ENCODE measurements at regions not wholly inside any gene's neighbourhood (a gene's known extent, or its start where the extent isn't known, plus 50 kb on each side); places are given as distances from the start of the nearest gene placed in this dataset.

GRCh38 chr2:167484875-167485274 is 596.6 kb downstream of the XIRP2 start:
- no peak overlapping the region for H3K27ac ChIP-seq (ENCODE audit: low read depth in 1 of 2, low read length in 2 of 2)
- H3K36me3 ChIP-seq (ENCODE audit: control insufficient read depth in 4 of 4, insufficient read depth in 3 of 4, low read depth in 1 of 4, low read length in 3 of 4), result no peaks in the 10 kb centered on the region
- H3K4me1 ChIP-seq (ENCODE audit: control insufficient read depth in 4 of 4, insufficient read depth in 4 of 4, low read length in 3 of 4), result peaks cover 0 to 1% (median 0%) of the 10 kb centered on the region in 4 donors
- H3K9me3 ChIP-seq (ENCODE audit: control insufficient read depth in 4 of 4, low read length in 3 of 4), result no peaks in the 10 kb centered on the region
- H3K4me3 ChIP-seq (ENCODE audit: low read depth in 1 of 3, low read length in 3 of 3), result no peak overlapping the region
- no peak overlapping the region for H3K9ac ChIP-seq (ENCODE audit: low read depth in 1 of 2, low read length in 2 of 2)
- H3K27me3 ChIP-seq (ENCODE audit: control insufficient read depth in 4 of 4, insufficient read depth in 4 of 4, low read length in 3 of 4), result peaks cover 0 to 3% (median 0%) of the 10 kb centered on the region in 4 donors
- TF ChIP-seq RXRA (IDR thresholded peaks at IDR 0.05) (no peak), SP1 (IDR thresholded peaks at IDR 0.05) (no peak), FOXA1 (IDR thresholded peaks at IDR 0.05) (no peak), YY1 (IDR thresholded peaks at IDR 0.05) (no peak), HNF4G (IDR thresholded peaks at IDR 0.05) (no peak)
- DNase-seq (ENCODE audit: low spot score), result no peak
- WGBS, result 79% methylated on average over 1 of the region's 1 CpG

- H3K27ac ChIP-seq (ENCODE audit: low read depth in 1 of 2, low read length in 2 of 2), result no peak overlapping the region
- no peaks in the 10 kb centered on the region for H3K27me3 ChIP-seq (ENCODE audit: control insufficient read depth in 4 of 4, insufficient read depth in 4 of 4, low read length in 3 of 4)
- TF ChIP-seq HNF4A (conservative IDR thresholded peaks at IDR 0.05), result peak in 1 of 2 donors; percentile 38
- no peak for TF ChIP-seq FOXA1 (IDR thresholded peaks at IDR 0.05)
- H3K9ac ChIP-seq (ENCODE audit: low read depth in 1 of 2, low read length in 2 of 2), result no peak overlapping the region
- no peaks in the 10 kb centered on the region for H3K9me3 ChIP-seq (ENCODE audit: control insufficient read depth in 4 of 4, low read length in 3 of 4)
- WGBS, result 62% methylated on average over 2 of the region's 2 CpGs
- peaks cover 0 to 1% (median 0%) of the 10 kb centered on the region in 4 donors for H3K4me1 ChIP-seq (ENCODE audit: control insufficient read depth in 4 of 4, insufficient read depth in 4 of 4, low read length in 3 of 4)
- DNase-seq (ENCODE audit: low spot score), result no peak
- no peak overlapping the region for H3K4me3 ChIP-seq (ENCODE audit: low read depth in 1 of 3, low read length in 3 of 3)
- no peaks in the 10 kb centered on the region for H3K36me3 ChIP-seq (ENCODE audit: control insufficient read depth in 4 of 4, insufficient read depth in 3 of 4, low read depth in 1 of 4, low read length in 3 of 4)
These were observed 592.7 kb downstream of the XIRP2 start for GRCh38 chr2:167480986-167481309.

DNA sequence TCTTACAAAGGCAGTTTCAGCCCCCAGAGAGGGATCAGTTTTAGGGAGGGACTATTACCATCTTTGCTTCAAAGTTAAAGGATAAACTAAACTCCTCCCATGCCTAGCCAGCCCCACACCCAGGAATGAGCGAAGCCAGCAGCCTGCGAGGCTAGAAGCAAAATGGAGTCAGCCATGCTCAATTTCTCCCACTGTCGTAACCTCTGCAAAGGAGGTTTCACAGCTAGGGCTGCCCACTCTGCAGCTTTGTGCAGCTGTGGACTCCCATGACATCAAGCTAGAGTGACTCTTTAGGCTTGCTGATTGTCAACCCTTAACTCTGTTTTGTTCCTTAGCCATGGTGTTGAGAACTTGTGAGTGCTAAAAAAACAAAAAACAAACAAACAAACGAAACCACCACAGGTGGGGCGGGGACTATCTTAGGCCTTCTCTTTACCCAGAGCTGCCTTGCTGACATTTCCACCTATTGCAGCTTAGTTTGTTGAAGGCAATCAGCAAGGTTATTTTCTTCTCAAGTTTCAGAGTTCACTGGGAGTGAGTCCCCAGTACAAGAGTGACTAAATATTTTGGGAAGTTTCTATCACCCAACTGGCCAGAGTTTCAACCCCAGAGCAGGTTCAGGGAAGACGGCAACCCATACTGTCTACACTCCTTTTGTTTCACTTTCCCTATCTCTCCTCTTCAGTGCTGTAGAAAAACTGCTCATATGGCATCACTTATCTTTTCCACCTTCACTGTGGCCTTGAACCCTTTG is 592.1 kb downstream of the XIRP2 start:
- TF ChIP-seq MAX (IDR thresholded peaks at IDR 0.05) (no peak), SP1 (IDR thresholded peaks at IDR 0.05) (no peak), ATF3 (IDR thresholded peaks at IDR 0.05) (no peak), ZBTB33 (IDR thresholded peaks at IDR 0.05) (no peak), TAF1 (conservative IDR thresholded peaks at IDR 0.05) (no peak), RAD21 (IDR thresholded peaks at IDR 0.05) (no peak), YY1 (IDR thresholded peaks at IDR 0.05) (no peak), FOXA2 (IDR thresholded peaks at IDR 0.05) (no peak), EGR1 (IDR thresholded peaks at IDR 0.05; ENCODE audit: low read depth in 2 of 2) (no peak), NR2F2 (IDR thresholded peaks at IDR 0.05) (no peak), HNF4A (conservative IDR thresholded peaks at IDR 0.05) (no peak), RXRA (IDR thresholded peaks at IDR 0.05) (no peak), FOXA1 (IDR thresholded peaks at IDR 0.05) (no peak), CTCF (IDR thresholded peaks at IDR 0.05; ENCODE audit: low read depth, low read length, missing input control) (no peak), JUND (IDR thresholded peaks at IDR 0.05) (no peak), HNF4G (IDR thresholded peaks at IDR 0.05) (no peak), GABPA (IDR thresholded peaks at IDR 0.05 in 1 of 2, conservative IDR thresholded peaks at IDR 0.05 in 1 of 2) (no peak)
- TF ChIP-seq, protein P1, sequence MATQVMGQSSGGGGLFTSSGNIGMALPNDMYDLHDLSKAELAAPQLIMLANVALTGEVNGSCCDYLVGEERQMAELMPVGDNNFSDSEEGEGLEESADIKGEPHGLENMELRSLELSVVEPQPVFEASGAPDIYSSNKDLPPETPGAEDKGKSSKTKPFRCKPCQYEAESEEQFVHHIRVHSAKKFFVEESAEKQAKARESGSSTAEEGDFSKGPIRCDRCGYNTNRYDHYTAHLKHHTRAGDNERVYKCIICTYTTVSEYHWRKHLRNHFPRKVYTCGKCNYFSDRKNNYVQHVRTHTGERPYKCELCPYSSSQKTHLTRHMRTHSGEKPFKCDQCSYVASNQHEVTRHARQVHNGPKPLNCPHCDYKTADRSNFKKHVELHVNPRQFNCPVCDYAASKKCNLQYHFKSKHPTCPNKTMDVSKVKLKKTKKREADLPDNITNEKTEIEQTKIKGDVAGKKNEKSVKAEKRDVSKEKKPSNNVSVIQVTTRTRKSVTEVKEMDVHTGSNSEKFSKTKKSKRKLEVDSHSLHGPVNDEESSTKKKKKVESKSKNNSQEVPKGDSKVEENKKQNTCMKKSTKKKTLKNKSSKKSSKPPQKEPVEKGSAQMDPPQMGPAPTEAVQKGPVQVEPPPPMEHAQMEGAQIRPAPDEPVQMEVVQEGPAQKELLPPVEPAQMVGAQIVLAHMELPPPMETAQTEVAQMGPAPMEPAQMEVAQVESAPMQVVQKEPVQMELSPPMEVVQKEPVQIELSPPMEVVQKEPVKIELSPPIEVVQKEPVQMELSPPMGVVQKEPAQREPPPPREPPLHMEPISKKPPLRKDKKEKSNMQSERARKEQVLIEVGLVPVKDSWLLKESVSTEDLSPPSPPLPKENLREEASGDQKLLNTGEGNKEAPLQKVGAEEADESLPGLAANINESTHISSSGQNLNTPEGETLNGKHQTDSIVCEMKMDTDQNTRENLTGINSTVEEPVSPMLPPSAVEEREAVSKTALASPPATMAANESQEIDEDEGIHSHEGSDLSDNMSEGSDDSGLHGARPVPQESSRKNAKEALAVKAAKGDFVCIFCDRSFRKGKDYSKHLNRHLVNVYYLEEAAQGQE (IDR thresholded peaks at IDR 0.05), result no peak
- Histone ChIP-seq H3K4me1 (ENCODE audit: control insufficient read depth in 4 of 4, insufficient read depth in 4 of 4, low read length in 3 of 4) (peaks cover 0 to 1% (median 0%) of the 10 kb centered on the region in 4 donors), H3K27me3 (ENCODE audit: control insufficient read depth in 4 of 4, insufficient read depth in 4 of 4, low read length in 3 of 4) (no peaks in the 10 kb centered on the region), H3K36me3 (ENCODE audit: control insufficient read depth in 4 of 4, insufficient read depth in 3 of 4, low read depth in 1 of 4, low read length in 3 of 4) (peaks cover 0 to 1% (median 0%) of the 10 kb centered on the region in 4 donors), H3K4me3 (ENCODE audit: low read depth in 1 of 3, low read length in 3 of 3) (no peak overlapping the region), H3K27ac (ENCODE audit: low read depth in 1 of 2, low read length in 2 of 2) (no peak overlapping the region), H3K9ac (ENCODE audit: low read depth in 1 of 2, low read length in 2 of 2) (no peak overlapping the region), H3K9me3 (ENCODE audit: control insufficient read depth in 4 of 4, low read length in 3 of 4) (no peaks in the 10 kb centered on the region)
- DNase-seq (ENCODE audit: low spot score), result no peak
- 74% methylated on average over 6 of the region's 6 CpGs for WGBS
